Esophagus squamous epithelium (tissue), 5 donors: ENCODE measurements at regions not wholly inside any gene's neighbourhood (a gene's known extent, or its start where the extent isn't known, plus 50 kb on each side); places are given as distances from the start of the nearest gene placed in this dataset.

Experiments used
- DNase-seq: peaks from one replicate; lab custom pipeline; 2025; lab: John Stamatoyannopoulos, UW
- H3K27ac ChIP-seq, 4 donors: fragments of 200-600 bp; sonication (generic); one replicate each; pipeline ENCODE4 v1.5.1; 2016 to 2019; ENCODE audit warnings: mild to moderate bottlenecking in 1 of 4
- H3K27me3 ChIP-seq, 4 donors: fragments of 200-600 bp; sonication (generic); 1 replicate in 3 of 4; 2 replicates in 1 of 4; pipeline versions ENCODE4 v1.5.1 to v1.6.0; 2017 to 2021; ENCODE audit warnings: antibody characterized with exemption in 1 of 4
- H3K36me3 ChIP-seq, 3 donors: fragments of 200-600 bp; sonication (generic); one replicate each; pipeline ENCODE4 v1.5.1; 2016 to 2019
- H3K4me1 ChIP-seq, 3 donors: fragments of 200-600 bp; sonication (generic); one replicate each; pipeline ENCODE4 v1.5.1; 2017 to 2019
- H3K4me3 ChIP-seq, 4 donors: fragments of 200-600 bp; sonication (generic); 1 replicate in 3 of 4; 2 replicates in 1 of 4; pipeline ENCODE4 v1.5.1; 2016 to 2019; ENCODE audit warnings: mild to moderate bottlenecking in 2 of 4, moderate library complexity in 1 of 4
- H3K9me3 ChIP-seq, 3 donors: fragments of 200-600 bp; sonication (generic); one replicate each; pipeline ENCODE4 v1.5.1; 2016 to 2019
- CTCF ChIP-seq, 6 experiments: fragments of 450-650 bp in 4 of 6; fragments of 200-600 bp in 2 of 6; sonication (generic) in 2 of 6; IDR thresholded peaks; one replicate each; pipeline ENCODE4 v1.5.1; 2016 to 2019; ENCODE audit warnings: antibody characterized with exemption in 6 of 6, mild to moderate bottlenecking in 4 of 6, moderate library complexity in 4 of 6
- POLR2A ChIP-seq, 4 donors: fragments of 450-650 bp; IDR thresholded peaks; one replicate each; pipeline ENCODE4 v1.6.1; 2017; ENCODE audit warnings: antibody characterized with exemption in 4 of 4, mild to moderate bottlenecking in 4 of 4, moderate library complexity in 3 of 4
- WGBS, 2 donors: methylation state at CpG; one replicate each; pipeline ENCODE4 v1.1.5; 2018; 5-methylcytosine and 5-hydroxymethylcytosine counted together
- intact Hi-C: fragments of 100-400 bp; cut with DNase I; formaldehyde crosslinking; loops from one replicate; pipeline ENCODE4 v1.15.0; 2022
- donor health status: DM: yes; HTN: yes; CAD: no.

DNA sequence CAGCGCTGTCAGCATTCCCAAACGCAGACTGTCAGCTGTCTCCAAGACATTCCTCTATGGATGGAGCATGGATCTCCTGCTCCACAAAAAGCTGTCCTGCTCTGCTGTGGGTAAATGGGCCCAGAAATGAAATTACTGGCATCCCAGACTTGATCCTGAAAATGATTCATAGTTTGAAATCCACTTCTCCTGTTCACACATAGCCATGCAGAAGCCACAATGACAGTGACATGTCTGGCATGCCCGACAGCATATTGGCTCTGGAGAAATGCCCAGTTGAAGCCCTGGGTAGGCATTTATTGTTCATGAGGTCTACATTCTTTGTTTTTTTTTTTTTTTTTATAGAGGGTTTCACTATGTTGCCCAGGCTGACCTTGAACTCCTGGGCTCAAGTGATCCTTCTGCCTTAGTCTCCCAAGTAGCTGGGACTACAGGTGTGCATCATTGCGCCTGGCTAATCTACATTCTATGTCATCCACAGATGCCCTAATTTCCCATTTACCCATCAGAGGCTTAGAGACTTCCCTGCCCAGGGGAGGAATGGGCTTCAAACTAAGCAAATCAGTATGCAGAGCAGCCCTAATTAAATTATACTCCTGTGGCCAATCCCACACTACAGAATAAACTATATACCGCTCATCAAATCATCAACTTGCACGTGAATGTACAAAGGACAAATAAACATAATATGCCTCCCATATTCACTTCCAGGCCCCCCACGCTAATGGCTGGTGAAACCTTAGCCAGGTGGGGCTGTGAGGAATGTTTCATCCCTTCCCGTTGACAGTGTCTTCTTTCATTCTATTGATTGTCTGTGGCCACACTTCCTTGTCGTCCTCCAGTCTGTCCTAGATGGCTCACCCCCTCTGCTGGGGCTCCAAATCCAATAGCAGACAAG lies 61.8 kb upstream of the EEPD1 start:
- Histone ChIP-seq H3K9me3 (peaks cover 0 to 6% (median 0%) of the 10 kb centered on the region in 3 donors), H3K4me1 (no peaks in the 10 kb centered on the region), H3K4me3 (no peak overlapping the region), H3K27me3 (no peaks in the 10 kb centered on the region), H3K36me3 (no peaks in the 10 kb centered on the region), H3K27ac (no peak overlapping the region)
- DNase-seq: no peak
- intact Hi-C loops: no loop called here
- 70 to 77% methylated on average over 9 of the region's 9 CpGs for WGBS, 2 donors
- TF ChIP-seq POLR2A (IDR thresholded peaks at IDR 0.05) (no peak), CTCF (IDR thresholded peaks at IDR 0.05) (no peak)

DNA sequence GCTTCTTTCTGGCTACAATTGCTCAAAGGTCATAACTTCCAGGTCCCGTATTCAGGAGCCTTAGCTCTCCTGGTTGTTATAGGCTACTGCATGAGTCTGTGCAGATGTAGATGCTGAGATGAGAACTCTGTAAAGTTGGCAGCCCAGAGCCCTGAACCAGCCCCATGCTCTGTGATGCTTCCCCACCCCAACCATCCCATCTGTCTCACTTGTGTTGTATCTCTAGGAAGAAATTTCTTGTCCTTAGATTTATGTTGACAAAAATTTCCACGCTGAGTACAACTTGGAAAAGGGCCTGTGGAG lies 61.2 kb upstream of the EEPD1 start:
- Histone ChIP-seq H3K27me3 (no peaks in the 10 kb centered on the region), H3K36me3 (no peaks in the 10 kb centered on the region), H3K4me3 (no peak overlapping the region), H3K9me3 (peaks cover 0 to 6% (median 0%) of the 10 kb centered on the region in 3 donors), H3K27ac (no peak overlapping the region), H3K4me1 (no peaks in the 10 kb centered on the region)
- no peak for DNase-seq
- TF ChIP-seq CTCF (IDR thresholded peaks at IDR 0.05) (no peak), POLR2A (IDR thresholded peaks at IDR 0.05) (no peak)
- intact Hi-C loops: no loop called here
- 95 to 100% methylated on average over 2 of the region's 2 CpGs for WGBS, 2 donors

- H3K4me3 ChIP-seq: no peak overlapping the region
- H3K4me1 ChIP-seq: no peaks in the 10 kb centered on the region
- H3K9me3 ChIP-seq: peaks cover 0 to 6% (median 0%) of the 10 kb centered on the region in 3 donors
- intact Hi-C loops: no loop called here
- no peak for DNase-seq
- TF ChIP-seq CTCF (IDR thresholded peaks at IDR 0.05): no peak
- TF ChIP-seq POLR2A (IDR thresholded peaks at IDR 0.05): no peak
- H3K27me3 ChIP-seq: no peaks in the 10 kb centered on the region
- WGBS, 2 donors: 72 to 74% methylated on average over 8 to 11 of the region's 11 CpGs
- H3K27ac ChIP-seq: no peak overlapping the region
- H3K36me3 ChIP-seq: no peaks in the 10 kb centered on the region
Measured at GRCh38 chr7:36092221-36092771, 60.8 kb upstream of the EEPD1 start.

- no peak for DNase-seq
- H3K27me3 ChIP-seq: no peaks in the 10 kb centered on the region
- no peaks in the 10 kb centered on the region for H3K9me3 ChIP-seq
- no peak overlapping the region for H3K4me3 ChIP-seq
- TF ChIP-seq CTCF (IDR thresholded peaks at IDR 0.05) (no peak), POLR2A (IDR thresholded peaks at IDR 0.05) (no peak)
- WGBS, 2 donors: 78 to 89% methylated on average over 6 of the region's 6 CpGs
- H3K4me1 ChIP-seq: no peaks in the 10 kb centered on the region
- H3K27ac ChIP-seq: no peak overlapping the region
- intact Hi-C loops: no loop called here
- H3K36me3 ChIP-seq: no peaks in the 10 kb centered on the region
Measured at GRCh38 chr7:36096460-36097095, 56.5 kb upstream of the EEPD1 start.

DNA sequence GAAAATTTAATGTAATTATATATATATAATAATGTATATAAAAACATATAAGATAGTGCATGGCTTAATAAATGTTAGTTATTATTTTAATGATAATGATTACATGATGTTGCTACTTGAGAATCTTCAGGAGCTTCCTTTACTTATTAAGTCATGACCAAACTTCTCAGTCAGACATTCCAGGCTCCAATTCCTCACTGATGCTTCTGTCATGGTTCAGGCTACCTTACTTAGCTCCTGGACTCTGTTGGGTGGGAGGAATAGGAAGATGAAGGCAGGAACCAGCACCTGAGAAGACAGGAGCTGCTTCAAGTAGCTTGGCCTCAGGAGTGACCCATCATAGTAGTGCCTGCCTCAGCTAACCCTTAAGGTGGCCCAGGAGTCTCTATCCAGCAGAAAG lies 55.0 kb upstream of the EEPD1 start:
- TF ChIP-seq POLR2A (IDR thresholded peaks at IDR 0.05): no peak
- TF ChIP-seq CTCF (IDR thresholded peaks at IDR 0.05): no peak

More for the DNA sequence above, 55.0 kb upstream of the EEPD1 start:
- Histone ChIP-seq H3K27me3 (no peaks in the 10 kb centered on the region), H3K27ac (no peak overlapping the region), H3K4me1 (no peaks in the 10 kb centered on the region), H3K4me3 (no peak overlapping the region), H3K9me3 (no peaks in the 10 kb centered on the region), H3K36me3 (no peaks in the 10 kb centered on the region)
- intact Hi-C loops: no loop called here
- no peak for DNase-seq
